ENCODE measurements at regions not wholly inside any gene's neighbourhood (a gene's known extent, or its start where the extent isn't known, plus 50 kb on each side); places are given as distances from the start of the nearest gene placed in this dataset.

DNA sequence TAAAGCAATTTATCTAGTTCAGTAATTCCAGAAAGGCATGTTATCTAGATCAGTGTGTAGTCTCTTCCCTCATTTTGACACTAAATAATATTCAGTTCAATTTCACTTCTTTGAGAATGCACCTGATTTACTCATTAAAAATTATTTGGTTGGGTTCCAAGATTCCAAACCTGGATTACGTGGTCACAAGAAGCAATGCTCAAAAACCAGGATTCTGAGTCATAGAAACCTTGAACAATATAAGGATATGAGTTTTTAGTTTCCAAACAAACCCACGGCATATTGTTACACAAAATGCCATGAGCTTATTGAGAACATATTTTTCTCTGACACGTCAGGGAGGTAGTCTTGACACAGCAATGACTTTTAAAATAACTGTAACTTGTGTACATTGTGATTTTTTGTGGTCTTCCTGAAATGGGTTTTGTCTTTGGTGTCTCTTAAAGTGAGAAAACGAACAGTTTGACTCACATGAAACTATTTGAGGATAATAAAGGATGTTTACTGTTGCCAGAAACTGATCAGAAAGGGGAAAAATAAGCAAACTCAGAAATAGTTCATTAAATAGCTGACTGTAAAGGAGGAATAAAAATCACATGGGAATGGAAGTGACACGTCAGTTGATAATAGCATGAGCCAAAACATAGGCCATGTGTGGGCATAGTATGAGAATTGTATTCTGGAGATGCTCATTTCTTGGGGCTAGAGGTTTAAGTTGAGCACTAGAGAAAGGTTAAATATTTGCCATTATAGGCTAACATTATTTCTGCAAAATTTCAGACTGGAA is 617.7 kb upstream of the CDH2 start:
- Histone ChIP-seq H3K4me1 (ENCODE audit: control insufficient read depth in 2 of 2, insufficient read depth in 2 of 2, low read length in 2 of 2) (no peaks in the 10 kb centered on the region), H3K4me3 (ENCODE audit: control extremely low read depth in 1 of 5, extremely low read depth in 1 of 5, insufficient read depth in 1 of 5, low read depth in 2 of 5, low read length in 4 of 5) (no peak overlapping the region), H3K36me3 (replicated peaks in 1 of 2; ENCODE audit: control extremely low read depth in 1 of 2, control insufficient read depth in 1 of 2, extremely low read depth in 1 of 2, insufficient read depth in 2 of 2, low read length in 1 of 2) (no peaks in the 10 kb centered on the region), H2AFZ (ENCODE audit: insufficient read depth, low read depth, low read length, poor library complexity, severe bottlenecking) (no peak overlapping the region), H4K20me1 (ENCODE audit: control insufficient read depth, insufficient read depth, low read length, poor library complexity, severe bottlenecking) (no peaks in the 10 kb centered on the region), H3K4me2 (replicated peaks; ENCODE audit: low read depth, low read length, poor library complexity, severe bottlenecking) (no peak overlapping the region), H3K27me3 (replicated peaks in 1 of 4; ENCODE audit: control extremely low read depth in 1 of 4, control insufficient read depth in 3 of 4, insufficient read depth in 4 of 4, low read length in 3 of 4) (no peaks in the 10 kb centered on the region), H3K27ac (ENCODE audit: low read length in 2 of 2) (no peak overlapping the region), H3K9ac (ENCODE audit: low read length) (no peak overlapping the region), H3K9me3 (ENCODE audit: control extremely low read depth in 1 of 3, control insufficient read depth in 2 of 3, insufficient read depth in 1 of 3, low read length in 2 of 3) (no peaks in the 10 kb centered on the region), H3K79me2 (ENCODE audit: control insufficient read depth, insufficient read depth, low read length) (no peaks in the 10 kb centered on the region)
- intact Hi-C loops (cut with micrococcal nuclease) = no loop called here
- DNase-seq (no peak), ATAC-seq (ENCODE audit: low read depth) (no peak)
- no peaks in the 10 kb centered on the region for H3K4me1 Mint-ChIP-seq
- ChIA-PET POLR2A (no interaction called here), CTCF (no interaction called here)
- 86% methylated on average over 1 of the region's 5 CpGs for WGBS (ENCODE audit: insufficient coverage)
- H3K9me3 Mint-ChIP-seq (ENCODE audit: insufficient read depth) = no peaks in the 10 kb centered on the region
- no peaks in the 10 kb centered on the region for H3K27me3 Mint-ChIP-seq
- TF ChIP-seq EZH2 (IDR thresholded peaks at IDR 0.05; ENCODE audit: borderline replicate concordance, insufficient read depth, low read depth, low read length, poor library complexity, severe bottlenecking) = no peak
- TF ChIP-seq, protein P1, sequence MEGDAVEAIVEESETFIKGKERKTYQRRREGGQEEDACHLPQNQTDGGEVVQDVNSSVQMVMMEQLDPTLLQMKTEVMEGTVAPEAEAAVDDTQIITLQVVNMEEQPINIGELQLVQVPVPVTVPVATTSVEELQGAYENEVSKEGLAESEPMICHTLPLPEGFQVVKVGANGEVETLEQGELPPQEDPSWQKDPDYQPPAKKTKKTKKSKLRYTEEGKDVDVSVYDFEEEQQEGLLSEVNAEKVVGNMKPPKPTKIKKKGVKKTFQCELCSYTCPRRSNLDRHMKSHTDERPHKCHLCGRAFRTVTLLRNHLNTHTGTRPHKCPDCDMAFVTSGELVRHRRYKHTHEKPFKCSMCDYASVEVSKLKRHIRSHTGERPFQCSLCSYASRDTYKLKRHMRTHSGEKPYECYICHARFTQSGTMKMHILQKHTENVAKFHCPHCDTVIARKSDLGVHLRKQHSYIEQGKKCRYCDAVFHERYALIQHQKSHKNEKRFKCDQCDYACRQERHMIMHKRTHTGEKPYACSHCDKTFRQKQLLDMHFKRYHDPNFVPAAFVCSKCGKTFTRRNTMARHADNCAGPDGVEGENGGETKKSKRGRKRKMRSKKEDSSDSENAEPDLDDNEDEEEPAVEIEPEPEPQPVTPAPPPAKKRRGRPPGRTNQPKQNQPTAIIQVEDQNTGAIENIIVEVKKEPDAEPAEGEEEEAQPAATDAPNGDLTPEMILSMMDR (IDR thresholded peaks at IDR 0.05) = no peak
- no peak overlapping the region for H3K27ac Mint-ChIP-seq
- no peak overlapping the region for H3K4me3 Mint-ChIP-seq

DNA sequence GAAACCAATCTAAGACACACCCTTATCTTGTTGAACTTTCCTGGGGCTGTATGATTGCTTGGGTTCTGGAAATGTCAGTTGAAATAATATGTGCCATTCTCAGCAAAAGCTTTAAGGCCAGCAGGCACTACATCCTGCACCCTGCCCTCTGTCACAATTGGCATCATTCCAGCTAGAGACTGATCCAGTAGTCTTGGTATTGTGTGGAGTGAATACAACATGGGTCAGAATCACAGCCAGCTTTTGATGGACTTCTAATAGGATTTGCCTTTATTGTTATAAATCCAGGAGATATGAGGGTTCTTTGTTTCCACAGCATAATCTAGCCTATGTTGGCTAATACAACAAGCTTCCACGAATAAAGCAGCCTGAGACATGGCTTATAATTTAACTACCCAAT is 617.0 kb upstream of the CDH2 start:
- no peaks in the 10 kb centered on the region for H3K4me1 ChIP-seq (ENCODE audit: control insufficient read depth in 2 of 2, insufficient read depth in 2 of 2, low read length in 2 of 2)
- POLR2A ChIA-PET = no interaction called here
- no peak overlapping the region for H3K27ac Mint-ChIP-seq
- DNase-seq (no peak), ATAC-seq (ENCODE audit: low read depth) (no peak)
- H2AFZ ChIP-seq (ENCODE audit: insufficient read depth, low read depth, low read length, poor library complexity, severe bottlenecking) = no peak overlapping the region
- CTCF ChIA-PET = no interaction called here
- WGBS (ENCODE audit: insufficient coverage) = no CpG with 5 or more reads among the region's 1 CpG
- H3K4me3 ChIP-seq (ENCODE audit: control extremely low read depth in 1 of 5, extremely low read depth in 1 of 5, insufficient read depth in 1 of 5, low read depth in 2 of 5, low read length in 4 of 5) = no peak overlapping the region
- TF ChIP-seq, protein P1 (IDR thresholded peaks at IDR 0.05) = no peak
- no peak for TF ChIP-seq EZH2 (IDR thresholded peaks at IDR 0.05; ENCODE audit: borderline replicate concordance, insufficient read depth, low read depth, low read length, poor library complexity, severe bottlenecking)
- intact Hi-C loops (cut with micrococcal nuclease) = no loop called here
- H3K27me3 Mint-ChIP-seq = no peaks in the 10 kb centered on the region
- H3K79me2 ChIP-seq (ENCODE audit: control insufficient read depth, insufficient read depth, low read length) = no peaks in the 10 kb centered on the region
- H3K36me3 ChIP-seq (replicated peaks in 1 of 2; ENCODE audit: control extremely low read depth in 1 of 2, control insufficient read depth in 1 of 2, extremely low read depth in 1 of 2, insufficient read depth in 2 of 2, low read length in 1 of 2) = no peaks in the 10 kb centered on the region
- H3K27me3 ChIP-seq (replicated peaks in 1 of 4; ENCODE audit: control extremely low read depth in 1 of 4, control insufficient read depth in 3 of 4, insufficient read depth in 4 of 4, low read length in 3 of 4) = no peaks in the 10 kb centered on the region
- no peak overlapping the region for H3K27ac ChIP-seq (ENCODE audit: low read length in 2 of 2)
- no peak overlapping the region for H3K9ac ChIP-seq (ENCODE audit: low read length)
- no peak overlapping the region for H3K4me2 ChIP-seq (replicated peaks; ENCODE audit: low read depth, low read length, poor library complexity, severe bottlenecking)
- H3K4me1 Mint-ChIP-seq = no peaks in the 10 kb centered on the region
- no peaks in the 10 kb centered on the region for H3K9me3 ChIP-seq (ENCODE audit: control extremely low read depth in 1 of 3, control insufficient read depth in 2 of 3, insufficient read depth in 1 of 3, low read length in 2 of 3)
- no peak overlapping the region for H3K4me3 Mint-ChIP-seq
- H3K9me3 Mint-ChIP-seq (ENCODE audit: insufficient read depth) = no peaks in the 10 kb centered on the region
- no peaks in the 10 kb centered on the region for H4K20me1 ChIP-seq (ENCODE audit: control insufficient read depth, insufficient read depth, low read length, poor library complexity, severe bottlenecking)

Data from B cell (primary cell).